PFSK-1 (cell line): ENCODE measurements at regions not wholly inside any gene's neighbourhood (a gene's known extent, or its start where the extent isn't known, plus 50 kb on each side); places are given as distances from the start of the nearest gene placed in this dataset.

Source experiments
- FOXP2 ChIP-seq: optimal IDR thresholded peaks from 2 replicates; pipeline ENCODE3; 2011; ENCODE audit warnings: borderline replicate concordance, control low read depth, inconsistent platforms; ENCODE audit not compliant: insufficient read depth; ENCODE audit errors: extremely low read length, extremely low read depth
- POLR2AphosphoS5 ChIP-seq: IDR thresholded peaks from 2 replicates; pipeline ENCODE4 v1.6.1; 2012; ENCODE audit warnings: low read depth, mild to moderate bottlenecking, control low read depth, low read length, moderate library complexity
- SIN3A ChIP-seq: IDR thresholded peaks from 2 replicates; pipeline ENCODE4 v1.6.1; 2012; ENCODE audit warnings: mild to moderate bottlenecking, low read length, moderate library complexity, borderline replicate concordance; ENCODE audit not compliant: insufficient read depth
- TAF1 ChIP-seq: IDR thresholded peaks from 2 replicates; pipeline ENCODE4 v1.6.1; 2012; ENCODE audit warnings: low read length, control low read depth, borderline replicate concordance; ENCODE audit not compliant: insufficient read depth
- TF ChIP-seq, protein P1 (sequence below), 2 experiments: IDR thresholded peaks; 2 replicates each; pipeline versions ENCODE4 v1.6.1 to v1.8.0; 2011 to 2012; ENCODE audit warnings: low read depth in 2 of 2, low read length in 2 of 2, control low read depth in 1 of 2, inconsistent platforms in 1 of 2, mild to moderate bottlenecking in 1 of 2, moderate library complexity in 1 of 2; ENCODE audit not compliant: insufficient read depth in 1 of 2

DNA sequence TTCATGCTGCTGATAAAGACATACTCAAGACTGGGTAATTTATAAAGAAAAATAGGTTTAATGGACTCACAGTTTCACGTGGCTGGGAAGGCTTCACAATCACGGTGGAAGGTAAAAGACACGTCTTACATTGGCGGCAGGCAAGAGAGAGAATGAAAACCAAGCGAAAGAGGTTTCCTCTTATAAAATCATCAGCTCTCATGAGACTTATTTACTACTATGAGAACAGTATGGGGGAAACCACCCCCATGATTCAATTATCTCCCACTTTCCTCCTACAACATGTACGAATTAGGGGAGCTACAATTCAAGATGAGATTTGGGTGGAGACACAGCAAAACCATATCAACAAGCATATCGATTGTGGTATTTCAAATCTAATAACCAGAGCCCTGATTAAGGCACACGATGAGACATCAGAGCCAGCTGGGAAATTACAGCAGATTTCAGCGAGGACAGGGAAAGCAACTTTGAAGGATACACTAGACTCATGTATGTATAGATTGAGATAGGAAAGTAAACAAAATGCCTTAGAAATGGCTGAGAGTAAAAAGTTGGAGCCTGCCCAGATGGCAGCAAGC lies 129.8 kb upstream of the GJE1 start:
- TF ChIP-seq TAF1 (no peak), SIN3A (no peak), POLR2AphosphoS5 (no peak), FOXP2 (no peak)
- TF ChIP-seq, protein P1, sequence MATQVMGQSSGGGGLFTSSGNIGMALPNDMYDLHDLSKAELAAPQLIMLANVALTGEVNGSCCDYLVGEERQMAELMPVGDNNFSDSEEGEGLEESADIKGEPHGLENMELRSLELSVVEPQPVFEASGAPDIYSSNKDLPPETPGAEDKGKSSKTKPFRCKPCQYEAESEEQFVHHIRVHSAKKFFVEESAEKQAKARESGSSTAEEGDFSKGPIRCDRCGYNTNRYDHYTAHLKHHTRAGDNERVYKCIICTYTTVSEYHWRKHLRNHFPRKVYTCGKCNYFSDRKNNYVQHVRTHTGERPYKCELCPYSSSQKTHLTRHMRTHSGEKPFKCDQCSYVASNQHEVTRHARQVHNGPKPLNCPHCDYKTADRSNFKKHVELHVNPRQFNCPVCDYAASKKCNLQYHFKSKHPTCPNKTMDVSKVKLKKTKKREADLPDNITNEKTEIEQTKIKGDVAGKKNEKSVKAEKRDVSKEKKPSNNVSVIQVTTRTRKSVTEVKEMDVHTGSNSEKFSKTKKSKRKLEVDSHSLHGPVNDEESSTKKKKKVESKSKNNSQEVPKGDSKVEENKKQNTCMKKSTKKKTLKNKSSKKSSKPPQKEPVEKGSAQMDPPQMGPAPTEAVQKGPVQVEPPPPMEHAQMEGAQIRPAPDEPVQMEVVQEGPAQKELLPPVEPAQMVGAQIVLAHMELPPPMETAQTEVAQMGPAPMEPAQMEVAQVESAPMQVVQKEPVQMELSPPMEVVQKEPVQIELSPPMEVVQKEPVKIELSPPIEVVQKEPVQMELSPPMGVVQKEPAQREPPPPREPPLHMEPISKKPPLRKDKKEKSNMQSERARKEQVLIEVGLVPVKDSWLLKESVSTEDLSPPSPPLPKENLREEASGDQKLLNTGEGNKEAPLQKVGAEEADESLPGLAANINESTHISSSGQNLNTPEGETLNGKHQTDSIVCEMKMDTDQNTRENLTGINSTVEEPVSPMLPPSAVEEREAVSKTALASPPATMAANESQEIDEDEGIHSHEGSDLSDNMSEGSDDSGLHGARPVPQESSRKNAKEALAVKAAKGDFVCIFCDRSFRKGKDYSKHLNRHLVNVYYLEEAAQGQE (IDR thresholded peaks at IDR 0.05; ENCODE audit: insufficient read depth in 1 of 2, low read depth in 2 of 2, low read length in 2 of 2), result no peak

- TF ChIP-seq TAF1, result no peak
- no peak for TF ChIP-seq POLR2AphosphoS5
- no peak for TF ChIP-seq FOXP2
- TF ChIP-seq SIN3A, result no peak
- TF ChIP-seq, protein P1 (IDR thresholded peaks at IDR 0.05; ENCODE audit: insufficient read depth in 1 of 2, low read depth in 2 of 2, low read length in 2 of 2), result no peak
Observed at GRCh38 chr6:141996823-141997222, 135.9 kb upstream of the GJE1 start.

DNA sequence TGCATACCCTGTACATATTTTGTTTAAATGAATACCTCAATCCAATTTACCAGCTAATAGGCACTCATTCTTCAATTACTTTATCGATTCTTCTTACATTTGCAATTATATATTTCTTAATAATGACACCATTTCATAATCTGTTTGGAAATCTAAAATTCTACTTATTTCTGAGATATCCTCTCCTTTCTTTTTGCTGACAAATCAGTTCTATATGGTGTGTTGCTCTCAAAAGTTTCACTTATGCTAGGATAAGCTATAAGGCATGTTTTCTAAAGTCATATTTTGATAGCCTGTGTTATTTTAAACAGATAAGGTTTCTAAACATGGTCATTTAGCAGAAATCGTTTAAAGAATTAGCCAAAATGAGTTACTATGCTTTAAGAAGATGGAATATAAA lies 140.6 kb upstream of the GJE1 start:
- TF ChIP-seq, protein P1 (IDR thresholded peaks at IDR 0.05; ENCODE audit: insufficient read depth in 1 of 2, low read depth in 2 of 2, low read length in 2 of 2), result no peak
- TF ChIP-seq SIN3A (no peak), TAF1 (no peak), FOXP2 (no peak), POLR2AphosphoS5 (no peak)

DNA sequence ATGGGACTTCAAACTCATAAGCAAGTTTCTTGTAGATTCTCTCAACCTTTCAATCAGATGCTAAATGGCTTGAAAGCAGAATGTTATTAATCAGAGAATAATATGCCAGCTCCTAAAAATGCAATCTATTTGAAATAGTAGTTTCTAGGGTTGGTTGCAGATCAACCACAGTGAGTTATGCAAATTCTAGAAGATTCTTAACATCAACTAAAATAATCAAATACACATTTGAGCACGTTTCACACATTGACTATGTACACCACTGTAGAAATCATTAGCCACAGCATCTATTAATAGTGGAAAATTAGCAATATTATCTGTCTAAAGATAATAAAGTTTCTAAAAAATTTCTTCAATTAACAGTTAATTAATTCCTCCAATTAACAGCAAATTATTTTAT lies 141.9 kb upstream of the GJE1 start:
- no peak for TF ChIP-seq FOXP2
- TF ChIP-seq, protein P1 (IDR thresholded peaks at IDR 0.05; ENCODE audit: insufficient read depth in 1 of 2, low read depth in 2 of 2, low read length in 2 of 2), result no peak
- TF ChIP-seq TAF1, result no peak
- no peak for TF ChIP-seq SIN3A
- TF ChIP-seq POLR2AphosphoS5, result no peak

DNA sequence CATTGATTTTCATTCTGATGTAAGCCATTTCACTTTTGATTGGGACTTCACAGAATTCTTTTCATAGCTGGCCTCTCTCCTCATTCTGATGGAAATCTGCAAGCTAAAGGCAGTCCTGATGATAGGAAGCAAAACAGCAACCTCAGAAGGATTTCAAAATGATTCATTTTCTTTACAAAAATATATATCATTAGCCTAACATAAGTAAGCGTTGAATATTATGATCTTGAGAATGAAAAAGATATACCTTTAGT lies 143.1 kb upstream of the GJE1 start:
- TF ChIP-seq FOXP2 (no peak), SIN3A (no peak), POLR2AphosphoS5 (no peak), TAF1 (no peak)
- TF ChIP-seq, protein P1 (IDR thresholded peaks at IDR 0.05; ENCODE audit: insufficient read depth in 1 of 2, low read depth in 2 of 2, low read length in 2 of 2), result no peak
